ENCODE measurements at regions not wholly inside any gene's neighbourhood (a gene's known extent, or its start where the extent isn't known, plus 50 kb on each side); places are given as distances from the start of the nearest gene placed in this dataset.

DNA sequence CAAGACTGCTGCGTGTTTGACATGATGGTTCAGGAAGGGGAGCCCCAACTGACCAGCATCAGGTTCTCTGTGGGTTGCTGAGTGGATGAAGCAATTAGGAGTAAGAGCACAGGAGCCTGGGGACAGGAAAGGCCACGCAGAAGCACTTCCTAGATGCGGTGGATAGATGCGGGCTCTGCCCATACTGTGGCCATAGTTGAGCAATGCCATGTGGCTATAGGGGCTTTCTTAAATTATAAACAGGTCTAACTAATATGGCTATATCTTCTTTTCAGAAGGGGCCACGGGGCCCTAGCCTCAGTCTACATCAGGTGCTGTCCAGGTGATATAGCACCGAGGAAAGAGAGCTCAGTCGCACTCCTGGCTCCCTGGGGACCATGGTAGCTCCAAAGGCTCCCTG, 198.6 kb downstream of the GADD45G start:
- TF ChIP-seq CTCF (IDR thresholded peaks at IDR 0.05; ENCODE audit: poor library complexity) (no peak), EZH2 (IDR thresholded peaks at IDR 0.05; ENCODE audit: borderline replicate concordance) (no peak)

Measured in hepatocyte (in vitro differentiated cells).